ENCODE measurements at regions not wholly inside any gene's neighbourhood (a gene's known extent, or its start where the extent isn't known, plus 50 kb on each side); places are given as distances from the start of the nearest gene placed in this dataset.
"Not testable (repeated sequence)": the region's sequence is repeated elsewhere in the genome, so short reads cannot be mapped to it uniquely, and the experiment has no call there.

DNA sequence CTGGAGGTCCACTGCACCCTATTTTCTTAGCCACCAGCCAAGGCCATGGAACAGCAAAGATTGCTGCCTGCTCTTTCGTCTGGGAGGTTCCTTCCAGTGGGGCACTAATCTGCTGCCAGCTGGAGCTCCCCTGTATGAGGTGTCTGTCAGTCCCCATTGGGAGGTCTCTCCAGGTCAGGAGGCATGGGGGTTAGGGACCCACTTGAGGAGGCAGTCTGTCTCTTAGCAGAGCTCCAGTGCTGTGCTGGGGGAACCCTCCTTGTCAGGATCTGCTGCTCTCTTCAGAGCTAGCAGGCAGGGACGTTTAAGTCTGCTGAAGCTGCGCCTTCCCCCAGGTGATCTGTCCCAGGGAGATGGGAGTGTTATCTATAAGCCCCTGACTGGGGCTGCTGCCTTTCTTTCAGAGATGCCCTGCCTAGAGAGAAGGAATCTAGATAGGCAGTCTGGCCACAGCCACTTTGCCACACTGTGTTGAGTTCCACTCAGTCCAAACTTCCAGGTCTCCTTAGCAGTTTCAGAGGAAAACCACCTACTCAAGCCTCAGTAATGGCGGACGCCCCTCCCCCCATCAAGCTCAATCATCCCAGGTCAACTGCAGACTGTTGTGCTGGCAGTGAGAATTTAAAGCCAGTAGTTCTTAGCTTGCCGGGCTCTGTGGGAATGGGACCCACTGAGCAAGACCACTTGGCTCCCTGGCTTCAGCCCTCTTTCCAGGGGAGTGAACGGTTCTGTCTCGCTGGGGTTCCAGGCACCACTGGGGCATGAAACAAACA lies 317.7 kb downstream of the LRRC70 start:
- no peak for DNase-seq (ENCODE audit: low read depth in 2 of 2)

DNA sequence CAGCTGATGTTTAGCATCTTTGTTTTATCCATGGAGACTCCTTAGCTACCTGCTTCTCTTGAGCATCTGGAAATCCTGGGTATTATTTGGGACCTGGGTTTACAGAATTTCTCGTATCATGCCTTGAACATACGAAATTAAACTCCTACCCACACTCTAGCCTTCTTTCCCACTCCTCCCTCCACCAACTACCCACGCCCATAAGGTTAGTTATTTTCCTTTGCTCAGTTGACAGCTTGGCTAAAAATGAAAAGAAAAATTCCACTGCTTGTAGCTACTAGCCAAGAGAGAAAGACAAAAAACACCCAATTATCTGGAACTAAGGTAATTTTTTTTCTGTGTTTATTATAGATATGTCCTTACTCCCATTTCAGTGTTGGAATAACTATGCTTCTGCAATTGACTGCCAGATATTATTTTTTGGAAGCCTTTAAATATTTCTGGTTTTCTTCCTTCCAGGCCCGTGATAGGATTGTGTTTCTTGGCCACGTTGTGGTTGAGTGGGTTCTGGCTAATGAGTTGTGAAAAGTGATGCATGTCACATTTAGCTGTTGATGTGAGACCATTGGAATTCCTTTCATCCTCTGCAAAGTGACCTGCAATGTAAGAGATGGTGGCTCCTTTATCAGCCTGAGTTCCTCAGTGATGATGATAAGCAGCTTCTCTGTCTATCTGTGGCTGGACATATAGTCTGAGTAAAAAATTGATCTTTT lies 308.1 kb downstream of the LRRC70 start:
- no peak for DNase-seq (ENCODE audit: low read depth in 2 of 2)

DNA sequence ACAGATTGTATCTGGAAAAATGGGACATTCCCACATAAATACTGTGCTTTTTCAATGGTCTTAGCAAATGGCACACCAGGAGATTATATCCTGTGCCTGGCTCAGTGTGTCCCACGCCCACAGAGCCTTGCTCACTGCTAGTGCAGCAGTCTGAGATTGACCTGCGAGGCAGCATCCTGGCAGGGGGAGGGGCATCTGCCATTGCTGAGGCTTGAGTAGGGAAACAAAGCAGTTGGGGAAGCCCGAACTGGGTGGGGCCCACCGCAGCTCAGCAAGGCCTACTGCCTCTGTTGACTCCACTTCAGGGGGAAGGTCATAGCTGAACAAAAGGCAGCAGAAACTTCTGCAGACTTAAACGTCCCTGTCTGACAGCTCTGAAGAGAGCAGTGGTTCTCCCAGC lies 258.7 kb downstream of the LRRC70 start:
- DNase-seq (ENCODE audit: low read depth in 2 of 2): not testable (repeated sequence)

DNA sequence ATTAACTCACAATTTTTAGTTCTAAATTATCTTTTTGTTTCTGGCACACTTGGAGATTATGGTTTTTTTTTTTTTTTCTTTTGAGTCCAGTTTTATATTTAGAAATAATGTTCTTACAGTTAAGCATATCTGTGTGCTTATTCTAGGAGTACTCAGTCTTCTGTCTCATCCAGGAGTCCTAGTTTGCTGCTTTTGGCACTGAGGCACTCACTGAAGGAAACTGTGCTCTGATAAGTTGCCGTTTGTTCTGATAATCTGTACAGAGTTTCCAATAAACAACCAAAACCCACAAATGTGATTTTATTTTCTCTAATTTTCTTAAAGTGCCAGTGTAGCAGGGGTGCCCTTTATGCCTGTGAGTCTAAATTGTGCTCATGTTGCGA lies 251.0 kb downstream of the LRRC70 start:
- no peak for DNase-seq (ENCODE audit: low read depth in 2 of 2)

DNA sequence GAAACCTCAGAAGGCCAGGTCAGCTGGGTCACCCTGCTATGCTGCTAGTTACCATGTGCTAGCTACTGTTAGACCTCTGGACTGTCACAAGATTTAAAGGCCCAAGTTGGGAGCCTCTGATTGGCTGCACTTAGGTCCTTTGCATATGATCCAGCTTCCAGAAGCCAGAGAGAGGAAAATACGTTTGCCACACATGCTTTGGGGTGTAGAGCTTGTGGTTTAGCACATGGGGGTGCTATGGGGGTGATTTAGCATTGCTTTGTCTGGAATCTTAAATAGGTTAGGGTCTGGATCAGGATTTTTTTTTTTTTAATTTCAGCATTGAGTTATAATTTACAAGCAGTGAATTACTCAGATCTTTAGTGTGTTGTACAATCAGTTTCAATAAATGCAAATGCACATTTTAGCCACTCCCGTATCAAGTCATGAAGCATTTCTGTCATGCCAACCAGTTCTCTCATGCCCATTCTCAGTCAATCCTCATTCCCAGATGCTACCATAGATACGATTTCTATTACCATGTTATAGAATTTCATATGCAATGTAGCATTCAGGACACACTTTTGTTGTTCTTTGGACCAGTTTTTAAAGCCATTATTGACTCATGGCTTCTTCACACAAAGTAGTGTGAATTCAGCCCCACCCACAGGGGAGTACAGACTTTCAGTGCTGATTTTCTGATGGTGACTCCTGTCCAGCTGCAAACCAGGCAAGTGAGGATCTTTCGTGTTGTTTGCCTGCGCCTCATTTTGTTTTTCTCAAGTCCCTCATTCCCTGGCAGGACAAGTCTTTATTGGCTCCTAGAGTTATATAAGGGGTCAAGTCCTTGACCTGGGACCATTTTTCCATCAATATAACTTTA lies 250.4 kb downstream of the LRRC70 start:
- DNase-seq (ENCODE audit: low read depth in 2 of 2): no peak

DNA sequence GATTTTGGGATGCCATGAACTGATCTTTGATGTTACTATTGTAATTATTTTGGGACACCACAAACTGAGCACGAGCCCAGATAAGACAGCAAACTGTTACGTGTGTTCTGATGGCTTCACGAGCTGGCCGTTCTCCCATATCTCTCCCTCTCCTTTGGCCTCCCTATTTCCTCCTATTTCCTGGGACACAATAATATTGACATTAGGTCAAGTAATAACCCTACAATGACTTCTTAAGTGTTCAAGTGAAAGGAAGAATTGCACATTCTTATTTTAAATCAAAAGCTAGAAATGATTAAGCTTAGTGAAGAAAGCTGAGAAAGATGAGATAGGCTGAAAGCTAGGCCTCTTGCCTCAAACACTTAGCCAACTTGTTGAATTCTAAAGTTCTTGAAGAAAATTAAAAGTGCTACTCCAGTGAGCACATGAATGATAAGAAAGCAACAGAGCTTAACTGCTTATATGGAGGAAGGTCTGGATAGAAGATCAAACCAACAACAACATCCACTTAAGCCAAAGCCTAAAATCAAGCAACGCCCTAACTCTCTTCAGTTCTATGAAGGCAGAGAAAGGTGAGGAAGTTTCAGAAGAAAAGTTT lies 247.1 kb downstream of the LRRC70 start:
- no peak for DNase-seq (ENCODE audit: low read depth in 2 of 2)

DNA sequence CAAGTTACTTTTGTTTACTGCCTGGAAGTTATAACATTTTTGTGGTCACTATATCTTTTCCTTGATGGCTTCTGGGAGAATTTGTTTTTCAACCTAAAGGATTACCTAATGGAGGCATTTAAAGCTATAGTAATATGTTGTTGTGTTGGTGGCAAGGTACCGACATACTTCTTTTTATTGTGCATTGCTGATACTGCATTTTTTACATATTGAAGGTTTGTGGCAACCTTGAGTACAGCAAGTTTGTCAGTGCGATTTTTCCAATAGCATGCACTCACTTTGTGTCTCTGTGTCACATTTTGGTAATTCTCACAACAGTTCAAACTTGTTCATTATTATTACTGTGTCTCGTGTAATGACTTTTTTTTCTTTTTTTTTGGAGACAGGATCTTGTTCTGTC lies 246.3 kb downstream of the LRRC70 start:
- DNase-seq (ENCODE audit: low read depth in 2 of 2): no peak

DNA sequence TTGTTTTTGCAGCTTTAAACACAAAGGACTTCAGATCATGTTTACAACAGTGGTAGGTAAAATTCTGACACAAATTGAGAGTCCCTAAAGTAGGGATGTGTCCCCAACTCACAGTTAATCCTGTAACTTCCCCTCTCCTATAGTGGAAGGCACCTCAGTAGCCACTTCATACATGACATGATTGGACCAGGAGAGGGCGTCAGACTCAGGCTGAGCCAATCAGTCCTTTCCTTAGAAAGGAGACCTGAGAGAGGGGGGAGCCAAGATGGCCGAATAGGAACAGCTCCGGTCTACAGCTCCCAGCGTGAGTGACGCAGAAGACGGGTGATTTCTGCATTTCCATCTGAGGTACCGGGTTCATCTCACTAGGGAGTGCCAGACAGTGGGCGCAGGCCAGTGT lies 238.4 kb downstream of the LRRC70 start:
- DNase-seq (ENCODE audit: low read depth in 2 of 2): not testable (repeated sequence)

DNA sequence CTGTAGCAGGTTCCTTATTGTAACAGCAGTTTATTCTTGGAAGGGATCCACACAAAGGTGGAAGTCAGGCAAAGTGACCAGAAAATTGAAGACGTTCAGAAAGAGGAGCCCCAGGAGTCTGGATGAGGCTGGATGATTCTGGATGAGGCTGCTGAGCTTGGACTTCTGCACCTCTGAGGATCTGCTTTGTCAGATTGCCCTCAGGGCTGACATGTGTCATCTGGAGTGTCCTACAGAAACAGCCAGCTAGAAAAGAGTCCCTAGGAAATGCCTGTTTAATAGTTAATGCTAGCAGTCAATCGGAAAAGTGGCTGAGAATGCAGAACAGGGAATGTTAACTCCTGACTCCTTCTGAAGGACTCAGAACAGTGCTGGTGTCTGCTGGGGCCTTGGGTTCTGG lies 236.4 kb downstream of the LRRC70 start:
- no peak for DNase-seq (ENCODE audit: low read depth in 2 of 2)

DNA sequence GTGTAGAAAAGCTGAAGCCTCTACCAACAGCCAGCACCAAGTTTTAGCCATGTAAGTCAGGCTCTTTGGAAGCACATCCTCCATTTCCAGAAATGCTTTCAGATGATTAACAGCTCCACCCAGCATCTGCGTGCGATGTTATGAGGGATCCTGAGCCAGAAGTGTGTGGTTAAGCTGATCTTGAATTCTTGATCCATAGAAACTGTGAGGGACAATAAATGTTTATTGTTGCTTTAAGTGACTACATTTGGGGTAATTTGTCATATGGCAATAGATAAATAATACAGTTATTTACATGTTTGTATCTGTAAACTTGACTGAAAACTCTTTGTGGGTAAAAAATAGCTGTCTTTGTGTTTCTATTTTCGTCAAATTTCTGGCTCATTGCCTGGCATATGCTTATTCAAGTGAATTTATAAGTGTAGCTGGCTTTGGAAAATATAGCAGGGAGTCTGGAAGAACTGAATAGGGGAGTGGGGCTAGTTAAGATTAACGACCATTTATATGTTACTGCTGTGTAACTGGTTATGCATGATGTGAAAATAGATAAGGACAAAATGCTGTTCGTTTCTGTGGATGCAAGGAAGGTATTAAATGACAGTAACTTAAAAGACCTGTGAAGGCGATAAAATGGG lies 234.1 kb downstream of the LRRC70 start:
- no peak for DNase-seq (ENCODE audit: low read depth in 2 of 2)

DNA sequence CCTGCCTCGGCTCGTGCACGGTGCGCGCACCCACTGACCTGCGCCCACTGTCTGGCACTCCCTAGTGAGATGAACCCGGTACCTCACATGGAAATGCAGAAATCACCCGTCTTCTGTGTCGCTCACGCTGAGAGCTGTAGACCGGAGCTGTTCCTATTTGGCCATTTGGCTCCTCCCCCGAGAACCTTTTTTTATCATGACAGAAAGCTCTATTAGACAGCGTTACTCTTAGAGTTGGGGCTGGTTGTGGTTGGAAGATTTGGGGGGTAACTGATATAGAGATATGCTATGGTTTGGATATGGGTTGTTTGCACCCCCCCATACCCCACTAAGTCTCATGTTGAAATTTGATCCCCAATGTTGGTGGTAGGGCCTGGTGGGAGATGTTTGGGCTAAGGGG lies 226.2 kb downstream of the LRRC70 start:
- DNase-seq (ENCODE audit: low read depth in 2 of 2): not testable (repeated sequence)

DNA sequence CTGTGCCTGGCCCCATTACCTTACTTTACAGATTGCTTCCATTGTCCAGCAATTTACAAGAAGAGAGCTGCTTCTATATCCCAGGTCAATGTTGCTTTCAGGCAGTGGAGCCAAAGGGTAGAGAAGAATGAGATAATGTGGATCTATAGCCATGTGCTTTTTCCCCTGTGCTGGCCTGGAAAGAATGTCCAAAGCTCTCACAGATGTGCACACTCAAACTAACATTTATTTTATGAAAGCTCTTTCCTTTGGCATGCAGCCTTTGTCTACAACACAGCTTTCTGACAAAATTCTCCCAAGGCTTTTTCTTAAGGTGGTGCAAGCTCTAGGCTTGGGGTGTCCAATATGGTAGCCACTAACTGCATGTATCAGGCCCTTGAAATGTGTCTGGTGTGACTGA lies 217.3 kb downstream of the LRRC70 start:
- DNase-seq (ENCODE audit: low read depth in 2 of 2): no peak

DNA sequence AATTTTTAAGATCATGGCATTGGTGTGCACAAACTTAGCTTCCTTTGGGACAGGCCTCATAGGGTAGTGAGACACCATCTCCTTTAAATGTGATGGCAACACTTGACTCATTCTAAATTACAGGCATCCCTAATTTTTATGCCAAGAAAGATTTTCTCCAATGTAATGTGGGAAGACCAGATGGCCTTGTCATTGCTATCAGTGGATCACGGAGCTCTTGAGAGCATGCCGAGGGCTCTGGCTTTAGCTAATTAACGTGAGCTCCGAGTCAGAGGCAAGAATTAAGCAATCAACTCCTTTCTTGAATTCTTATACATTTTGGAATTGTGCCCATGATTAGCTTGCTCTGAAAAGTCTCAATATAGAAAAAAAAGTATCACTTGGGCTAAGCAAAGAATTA lies 215.8 kb downstream of the LRRC70 start:
- DNase-seq (ENCODE audit: low read depth in 2 of 2): no peak

DNA sequence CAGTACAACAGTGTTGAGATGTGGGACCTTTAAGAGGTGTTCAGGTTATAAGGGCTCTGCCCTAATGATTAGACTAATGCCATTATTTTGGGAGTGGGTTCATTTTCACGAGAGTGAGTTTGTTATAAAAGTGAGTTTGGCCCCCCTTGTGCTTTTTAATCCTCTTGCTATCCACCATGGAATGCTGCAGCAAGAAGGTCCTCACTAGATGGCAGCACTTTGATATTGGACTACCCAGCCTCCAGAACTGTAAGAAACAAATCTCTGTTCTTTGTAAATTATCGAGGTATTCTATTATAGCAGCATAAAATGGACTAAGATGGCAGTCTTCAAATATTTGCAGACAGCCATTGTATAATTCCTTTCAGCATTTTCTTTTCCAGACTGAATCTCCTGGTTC lies 212.4 kb downstream of the LRRC70 start:
- DNase-seq (ENCODE audit: low read depth in 2 of 2): no peak

DNA sequence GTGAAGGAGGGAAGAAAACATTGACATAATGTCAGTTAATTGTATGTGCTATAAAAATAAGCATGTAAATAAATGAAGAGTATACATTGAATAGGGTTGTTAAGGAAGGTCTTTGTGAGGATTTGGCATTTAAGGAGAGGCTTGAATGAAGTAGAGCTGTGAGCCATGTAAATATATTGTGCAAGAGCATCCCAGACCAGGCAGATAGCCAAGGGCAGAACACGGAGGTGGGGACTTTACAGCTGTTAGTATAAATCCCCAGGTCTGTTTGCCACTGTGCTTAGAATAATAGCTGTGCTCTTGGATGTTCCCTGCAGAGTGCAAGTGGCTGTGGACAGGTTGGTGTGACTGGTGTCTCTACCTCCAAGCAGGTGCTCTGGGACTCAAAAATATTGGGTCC lies 211.7 kb downstream of the LRRC70 start:
- no peak for DNase-seq (ENCODE audit: low read depth in 2 of 2)

DNA sequence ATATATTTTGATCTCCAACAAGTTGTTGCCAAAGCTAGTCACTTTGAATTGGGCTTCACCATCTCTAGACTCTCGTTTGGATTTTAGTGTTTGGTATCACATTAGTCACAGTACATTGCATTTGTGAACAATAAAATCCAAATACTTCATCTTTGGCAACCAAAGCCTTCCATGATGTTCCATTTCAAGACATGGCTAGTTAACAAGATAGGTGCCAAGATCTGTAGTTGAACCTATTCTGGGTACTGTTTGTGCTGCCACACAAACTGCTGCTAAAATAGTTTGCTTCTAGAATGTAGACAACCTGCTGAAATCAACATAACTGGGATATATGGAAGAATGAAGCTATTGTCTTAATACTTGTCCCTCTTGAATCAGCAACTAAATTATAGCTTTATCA lies 207.5 kb downstream of the LRRC70 start:
- DNase-seq (ENCODE audit: low read depth in 2 of 2): no peak

DNA sequence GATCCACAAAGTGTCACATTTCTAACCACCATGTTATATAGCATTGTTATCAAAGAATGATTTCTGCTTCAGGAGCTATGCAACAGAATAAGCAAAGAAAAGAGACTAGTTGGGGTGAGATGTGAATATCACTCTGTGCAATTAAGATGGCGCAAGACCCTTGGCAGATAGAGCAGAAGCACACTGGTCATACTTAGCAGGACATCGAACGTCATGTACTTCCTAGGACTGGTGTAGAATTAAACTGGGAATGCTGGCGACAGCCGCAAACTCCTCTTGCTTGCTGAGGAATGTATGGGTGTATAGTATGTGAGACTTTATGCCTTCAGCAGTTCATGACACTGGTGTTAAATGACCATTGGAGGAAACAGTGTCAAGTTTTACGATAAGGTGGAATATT lies 207.0 kb downstream of the LRRC70 start:
- no peak for DNase-seq (ENCODE audit: low read depth in 2 of 2)

DNA sequence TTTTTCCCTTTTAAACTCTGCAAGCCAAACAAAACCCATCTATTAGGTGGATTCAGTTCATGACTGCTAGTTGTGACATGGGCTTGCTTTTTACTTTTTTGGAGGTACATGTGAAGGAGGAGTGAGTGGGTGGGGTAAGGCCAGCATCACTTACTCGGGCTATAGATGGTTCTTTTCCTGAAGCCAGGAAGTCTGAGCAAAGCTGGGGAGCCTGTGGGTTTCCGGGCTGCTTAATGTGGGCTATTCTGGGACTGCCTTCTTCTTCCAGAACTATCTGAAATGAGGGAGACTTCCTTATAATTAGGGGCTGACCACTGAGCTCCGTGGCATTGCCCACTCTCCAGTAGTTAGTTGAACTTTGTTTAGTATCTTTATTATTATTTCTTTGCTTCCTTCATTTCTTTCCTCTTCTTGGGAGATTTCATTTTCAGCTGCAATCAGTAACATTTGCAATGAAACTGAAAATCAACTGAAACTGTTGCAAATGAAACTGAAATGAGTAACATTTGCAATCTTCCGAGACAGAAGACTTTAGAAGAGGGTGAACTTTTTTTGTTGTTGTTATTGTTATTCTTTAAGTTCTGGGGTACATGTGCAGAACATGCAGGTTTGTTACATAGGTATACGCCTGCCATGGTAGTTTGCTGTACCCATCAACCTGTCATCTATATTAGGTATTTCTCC lies 204.9 kb downstream of the LRRC70 start:
- no peak for DNase-seq (ENCODE audit: low read depth in 2 of 2)

DNA sequence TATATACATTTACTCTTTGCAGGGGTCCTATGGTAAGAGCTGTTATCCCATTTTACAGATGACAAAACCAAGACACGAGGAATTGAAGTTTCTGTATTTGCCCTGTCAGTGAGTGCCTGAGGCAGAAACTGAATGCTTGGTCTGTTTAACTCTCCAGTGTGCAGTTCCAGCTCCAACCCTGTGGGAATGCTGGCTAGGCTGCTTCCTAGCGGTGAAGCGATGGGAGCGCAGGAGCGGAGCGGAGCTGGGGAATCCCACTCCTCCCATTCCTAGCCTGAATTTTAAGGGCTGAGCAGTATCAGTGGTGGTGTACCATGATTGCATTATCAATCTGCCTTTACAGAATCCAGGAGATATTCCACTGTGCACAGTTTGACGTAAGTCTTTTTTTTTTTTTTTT lies 202.3 kb downstream of the LRRC70 start:
- DNase-seq (ENCODE audit: low read depth in 2 of 2): no peak

DNA sequence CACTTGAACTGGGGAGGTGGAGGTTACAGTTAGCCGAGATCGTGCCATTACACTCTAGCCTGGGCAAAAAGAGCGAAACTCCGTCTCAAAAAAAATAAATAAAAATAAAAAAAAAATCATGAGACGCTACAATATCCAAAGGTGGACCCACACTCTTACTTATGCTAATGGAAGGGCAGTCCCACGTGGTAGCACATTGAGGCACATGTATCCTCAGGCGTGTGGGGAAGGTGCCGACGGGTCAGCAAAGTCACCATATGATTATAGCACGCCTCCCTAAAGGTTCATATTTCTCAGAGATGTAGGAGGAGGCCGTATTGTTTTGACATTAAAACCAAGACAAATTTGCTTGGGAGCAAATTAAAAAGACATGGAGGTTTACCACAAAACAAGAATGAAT lies 201.6 kb downstream of the LRRC70 start:
- no peak for DNase-seq (ENCODE audit: low read depth in 2 of 2)

DNA sequence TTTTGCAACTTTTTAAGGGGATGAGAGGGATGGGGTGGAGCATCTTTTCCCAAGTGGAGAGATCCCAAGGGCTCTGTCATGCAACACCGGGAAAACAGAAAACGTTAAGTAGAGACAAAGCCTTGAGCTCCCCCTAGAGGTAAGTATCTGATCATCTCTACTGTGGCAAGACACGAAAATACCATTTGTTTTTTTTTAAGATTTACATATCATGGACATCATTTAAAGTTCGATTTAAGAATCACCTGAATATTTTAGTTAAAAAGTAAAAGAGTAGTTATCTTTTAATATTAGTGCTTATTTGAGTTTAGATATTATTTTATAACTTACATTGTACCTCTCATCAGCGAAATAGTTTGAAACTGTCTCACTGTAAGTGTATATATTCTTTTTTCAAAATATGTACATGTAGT lies 200.4 kb downstream of the LRRC70 start:
- DNase-seq (ENCODE audit: low read depth in 2 of 2): no peak
